IMR-90 (cell line): ENCODE measurements at regions not wholly inside any gene's neighbourhood (a gene's known extent, or its start where the extent isn't known, plus 50 kb on each side); places are given as distances from the start of the nearest gene placed in this dataset.

ENCODE experiments used
- ATAC-seq: fragments of 200-7000 bp; cut with Tn5 transposase; 2 replicates; pipeline ENCODE4 v1.9.1; 2020; ENCODE audit warnings: low read depth, mild to moderate bottlenecking, moderate library complexity
- BruUV-seq: library from RNA; stranded (reverse); fragments of 400-500 nt; replicated peaks from 2 replicates; lab custom pipeline; 2021; lab: Mats Ljungman, UMichigan
- CTCF ChIA-PET: fragments of 300-600 bp; formaldehyde crosslinking; extraction: SDS; loops from one replicate; lab custom pipeline; 2021; ENCODE audit warnings: antibody characterized with exemption; lab: Yijun Ruan, JAX
- POLR2A ChIA-PET: fragments of 300-600 bp; sonication (Branson Sonifier 250); formaldehyde crosslinking; loops from one replicate; lab custom pipeline; 2022; ENCODE audit warnings: antibody characterized with exemption; ENCODE audit not compliant: unreplicated experiment; lab: Charles Lee
- DNase-seq: peaks from one replicate; pipeline ENCODE4 v3.0.0; 2013
- H2AFZ ChIP-seq: replicated peaks from 2 replicates; pipeline ENCODE3; 2013; ENCODE audit warnings: low read length, mild to moderate bottlenecking; ENCODE audit not compliant: poor library complexity
- H2AK5ac ChIP-seq: 2 replicates; pipeline ENCODE4 v1.6.1; 2013; ENCODE audit warnings: low read depth, low read length, inconsistent platforms
- H2AK9ac ChIP-seq: replicated peaks from 2 replicates; pipeline ENCODE3; 2013; ENCODE audit warnings: mild to moderate bottlenecking, low read depth, low read length, moderate library complexity; ENCODE audit not compliant: poor library complexity
- H2BK120ac ChIP-seq: 2 replicates; pipeline ENCODE4 v1.6.1; 2013; ENCODE audit warnings: low read depth, low read length, inconsistent platforms
- H2BK15ac ChIP-seq: 3 replicates; pipeline ENCODE4 v1.6.1; 2013; ENCODE audit warnings: low read depth, low read length, inconsistent platforms
- H2BK20ac ChIP-seq: 2 replicates; pipeline ENCODE4 v1.6.1; 2013; ENCODE audit warnings: low read depth, mild to moderate bottlenecking, inconsistent platforms, low read length, moderate library complexity
- H2BK5ac ChIP-seq: 2 replicates; pipeline ENCODE4 v1.6.1; 2013; ENCODE audit warnings: mild to moderate bottlenecking, low read depth, low read length, inconsistent platforms; ENCODE audit not compliant: poor library complexity, severe bottlenecking
- H3K14ac ChIP-seq: replicated peaks from 2 replicates; pipeline ENCODE4 v1.6.1; 2013; ENCODE audit warnings: low read depth, low read length, inconsistent platforms
- H3K18ac ChIP-seq: 2 replicates; pipeline ENCODE4 v1.6.1; 2013; ENCODE audit warnings: low read depth, low read length, control low read depth
- H3K23ac ChIP-seq: 2 replicates; pipeline ENCODE4 v1.6.1; 2013; ENCODE audit warnings: low read depth, low read length, inconsistent platforms
- H3K27ac ChIP-seq: 2 replicates; pipeline ENCODE4 v1.5.1; 2013; ENCODE audit warnings: mild to moderate bottlenecking, control low read depth, low read length; ENCODE audit not compliant: insufficient read depth
- H3K27me3 ChIP-seq: 2 replicates; pipeline ENCODE4 v1.6.1; 2013; ENCODE audit warnings: low read length; ENCODE audit not compliant: control insufficient read depth, insufficient read depth
- H3K36me3 ChIP-seq: 2 replicates; pipeline ENCODE4 v1.6.1; 2013; ENCODE audit warnings: low read length, mixed read lengths; ENCODE audit not compliant: control insufficient read depth, insufficient read depth
- H3K4ac ChIP-seq: 2 replicates; pipeline ENCODE4 v1.6.1; 2013; ENCODE audit warnings: low read depth, low read length, inconsistent platforms
- H3K4me1 ChIP-seq: 2 replicates; pipeline ENCODE4 v1.6.1; 2013; ENCODE audit warnings: low read length, mixed read lengths; ENCODE audit not compliant: control insufficient read depth, insufficient read depth
- H3K4me2 ChIP-seq: 2 replicates; pipeline ENCODE4 v1.6.1; 2013; ENCODE audit warnings: low read depth, mild to moderate bottlenecking, control low read depth, low read length, moderate library complexity
- H3K4me3 ChIP-seq: 2 replicates; pipeline ENCODE4 v1.5.1; 2013; ENCODE audit warnings: low read depth, mild to moderate bottlenecking, control low read depth, low read length, moderate library complexity; ENCODE audit not compliant: insufficient read depth
- H3K56ac ChIP-seq: 2 replicates; pipeline ENCODE4 v1.6.1; 2013; ENCODE audit warnings: low read length, inconsistent platforms; ENCODE audit not compliant: insufficient read depth; ENCODE audit errors: extremely low read depth
- H3K79me1 ChIP-seq, 2 experiments: 2 replicates each; pipeline ENCODE4 v1.6.1; 2013; ENCODE audit warnings: low read length in 2 of 2, inconsistent platforms in 1 of 2, low read depth in 1 of 2
- H3K9ac ChIP-seq: 2 replicates; pipeline ENCODE4 v1.6.1; 2013; ENCODE audit warnings: low read depth, low read length, control low read depth
- H3K9me1 ChIP-seq: 2 replicates; pipeline ENCODE4 v1.6.1; 2013; ENCODE audit warnings: low read length, inconsistent platforms; ENCODE audit not compliant: insufficient read depth
- H3K9me3 ChIP-seq: 2 replicates; pipeline ENCODE4 v1.6.1; 2013; ENCODE audit warnings: low read length; ENCODE audit not compliant: control insufficient read depth, insufficient read depth
- H4K20me1 ChIP-seq: 2 replicates; pipeline ENCODE4 v1.6.1; 2013; ENCODE audit warnings: low read length, inconsistent platforms; ENCODE audit not compliant: insufficient read depth
- H4K5ac ChIP-seq: 2 replicates; pipeline ENCODE4 v1.6.1; 2013; ENCODE audit warnings: mild to moderate bottlenecking, low read depth, low read length, control low read depth
- H4K8ac ChIP-seq, 2 experiments: 2 replicates each; pipeline ENCODE4 v1.6.1; 2013; ENCODE audit warnings: low read depth in 2 of 2, low read length in 2 of 2, control low read depth in 1 of 2, inconsistent platforms in 1 of 2
- H4K91ac ChIP-seq: 2 replicates; pipeline ENCODE4 v1.6.1; 2013; ENCODE audit warnings: low read depth, low read length, inconsistent platforms; ENCODE audit not compliant: insufficient read depth
- BHLHE40 ChIP-seq: fragments of 150-350 bp; IDR thresholded peaks from 2 replicates; pipeline ENCODE4 v1.6.1; 2016; ENCODE audit warnings: mild to moderate bottlenecking, low read depth, low read length
- CEBPB ChIP-seq: IDR thresholded peaks from 2 replicates; pipeline ENCODE4 v1.6.1; 2012; ENCODE audit warnings: low read depth, low read length, improper control_type of control experiment
- CTCF ChIP-seq: conservative IDR thresholded peaks from 2 replicates; pipeline ENCODE4 v1.5.1; 2012; ENCODE audit warnings: mild to moderate bottlenecking, low read depth, low read length, improper control_type of control experiment
- MAFK ChIP-seq: IDR thresholded peaks from 2 replicates; pipeline ENCODE4 v1.6.1; 2012; ENCODE audit warnings: low read depth, low read length, improper control_type of control experiment
- NFE2L2 ChIP-seq: fragments of 150-350 bp; IDR thresholded peaks from 2 replicates; pipeline ENCODE4 v1.6.1; 2016; ENCODE audit warnings: low read depth, mild to moderate bottlenecking, low read length
- POLR2A ChIP-seq: IDR thresholded peaks from 2 replicates; pipeline ENCODE4 v1.6.1; 2012; ENCODE audit warnings: mild to moderate bottlenecking, low read depth, low read length
- RAD21 ChIP-seq: IDR thresholded peaks from 2 replicates; pipeline ENCODE4 v1.6.1; 2012; ENCODE audit warnings: low read length, improper control_type of control experiment
- RFX5 ChIP-seq: IDR thresholded peaks from 2 replicates; pipeline ENCODE4 v1.8.0; 2012; ENCODE audit warnings: low read depth, mild to moderate bottlenecking, low read length, moderate library complexity
- SMC3 ChIP-seq: fragments of 150-350 bp; IDR thresholded peaks from 2 replicates; pipeline ENCODE4 v1.6.1; 2016; ENCODE audit warnings: low read depth, mild to moderate bottlenecking, antibody characterized with exemption, low read length, moderate library complexity
- dilution Hi-C: fragments of 300-500 bp; cut with HindIII; formaldehyde crosslinking; loops from one replicate; pipeline ENCODE4 v1.14.3; 2018; ENCODE audit warnings: low sequenced_read_pairs; ENCODE audit not compliant: unreplicated experiment
- in situ Hi-C: fragments of 300-500 bp; cut with MboI; formaldehyde crosslinking; loops from 3 replicates; pipeline ENCODE4 v1.14.3; 2019; ENCODE audit warnings: low sequenced_read_pairs, inconsistent platforms, mixed read lengths
- intact Hi-C: fragments of 100-400 bp; cut with micrococcal nuclease; formaldehyde crosslinking; loops from 2 replicates; pipeline ENCODE4 v1.10.0; 2022
- TF ChIP-seq, protein P1 (sequence below): fragments of 150-350 bp; IDR thresholded peaks from 2 replicates; pipeline ENCODE4 v1.6.1; 2016; ENCODE audit warnings: low read depth, mild to moderate bottlenecking, low read length, moderate library complexity, borderline replicate concordance
- TF ChIP-seq, protein P2 (sequence below): fragments of 150-350 bp; IDR thresholded peaks from 2 replicates; pipeline ENCODE4 v1.6.1; 2017; ENCODE audit warnings: mild to moderate bottlenecking, antibody characterized with exemption, low read length, low read depth

DNA sequence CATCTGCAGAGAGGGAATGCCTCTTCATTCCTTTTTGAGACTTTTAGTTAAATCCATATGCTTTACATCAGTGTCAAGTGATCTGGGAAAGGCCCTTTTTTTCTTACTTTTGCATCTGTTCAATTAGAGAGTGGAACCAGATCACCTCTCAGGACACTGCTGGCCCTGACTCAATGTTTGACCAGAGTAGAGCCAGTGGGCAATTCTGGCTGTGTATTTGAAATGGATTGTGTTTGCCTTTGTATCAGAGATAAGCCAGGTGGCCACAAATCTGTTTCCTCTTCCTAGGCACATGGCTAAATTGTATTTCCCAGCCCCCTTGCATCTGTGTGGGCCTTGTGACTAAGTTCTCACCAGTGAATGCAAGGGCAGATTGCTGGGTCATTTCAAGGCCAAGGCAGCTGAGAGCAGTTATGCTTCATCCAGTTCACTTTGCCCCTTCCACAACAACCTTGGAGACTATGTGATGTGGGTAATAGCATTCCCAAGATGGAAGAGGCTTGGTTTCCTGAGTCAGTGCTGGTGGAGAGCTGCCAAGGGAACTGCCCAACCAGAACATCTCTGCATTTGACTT lies 75.6 kb upstream of the CACNA2D3 start:
- CTCF ChIA-PET = no interaction called here

More for the DNA sequence above, 75.6 kb upstream of the CACNA2D3 start:
- Histone ChIP-seq H2BK5ac (no peak overlapping the region), H3K9me3 (peaks cover 3% of the 10 kb centered on the region; the same call in 1 of the 2 replicates), H3K14ac (no peak overlapping the region), H4K5ac (no peak overlapping the region), H3K4me1 (no peaks in the 10 kb centered on the region), H3K4me3 (no peak overlapping the region), H3K9ac (no peak overlapping the region), H3K18ac (no peak overlapping the region), H3K23ac (no peak overlapping the region), H3K36me3 (no peaks in the 10 kb centered on the region), H3K4me2 (no peak overlapping the region), H3K27ac (no peak overlapping the region), H2AK9ac (no peak overlapping the region), H2BK120ac (no peak overlapping the region), H2AFZ (no peak overlapping the region), H2BK15ac (no peak overlapping the region), H4K20me1 (no peaks in the 10 kb centered on the region), H4K91ac (no peak overlapping the region), H3K27me3 (no peaks in the 10 kb centered on the region), H2AK5ac (no peak overlapping the region), H3K56ac (no peak overlapping the region), H3K79me1 (no peaks in the 10 kb centered on the region), H3K4ac (no peak overlapping the region), H4K8ac (no peak overlapping the region), H3K9me1 (no peaks in the 10 kb centered on the region), H2BK20ac (no peak overlapping the region)
- BruUV-seq = no TSS peak
- DNase-seq (no peak), ATAC-seq (no peak)
- no peak for TF ChIP-seq RAD21
- TF ChIP-seq RFX5 = no peak
- no peak for TF ChIP-seq POLR2A
- no peak for TF ChIP-seq MAFK
- TF ChIP-seq SMC3 = no peak
- TF ChIP-seq NFE2L2 = no peak
- no peak for TF ChIP-seq BHLHE40
- no peak for TF ChIP-seq CTCF
- no peak for TF ChIP-seq CEBPB
- TF ChIP-seq, protein P1, sequence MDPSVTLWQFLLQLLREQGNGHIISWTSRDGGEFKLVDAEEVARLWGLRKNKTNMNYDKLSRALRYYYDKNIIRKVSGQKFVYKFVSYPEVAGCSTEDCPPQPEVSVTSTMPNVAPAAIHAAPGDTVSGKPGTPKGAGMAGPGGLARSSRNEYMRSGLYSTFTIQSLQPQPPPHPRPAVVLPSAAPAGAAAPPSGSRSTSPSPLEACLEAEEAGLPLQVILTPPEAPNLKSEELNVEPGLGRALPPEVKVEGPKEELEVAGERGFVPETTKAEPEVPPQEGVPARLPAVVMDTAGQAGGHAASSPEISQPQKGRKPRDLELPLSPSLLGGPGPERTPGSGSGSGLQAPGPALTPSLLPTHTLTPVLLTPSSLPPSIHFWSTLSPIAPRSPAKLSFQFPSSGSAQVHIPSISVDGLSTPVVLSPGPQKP = no peak
- TF ChIP-seq, protein P2, sequence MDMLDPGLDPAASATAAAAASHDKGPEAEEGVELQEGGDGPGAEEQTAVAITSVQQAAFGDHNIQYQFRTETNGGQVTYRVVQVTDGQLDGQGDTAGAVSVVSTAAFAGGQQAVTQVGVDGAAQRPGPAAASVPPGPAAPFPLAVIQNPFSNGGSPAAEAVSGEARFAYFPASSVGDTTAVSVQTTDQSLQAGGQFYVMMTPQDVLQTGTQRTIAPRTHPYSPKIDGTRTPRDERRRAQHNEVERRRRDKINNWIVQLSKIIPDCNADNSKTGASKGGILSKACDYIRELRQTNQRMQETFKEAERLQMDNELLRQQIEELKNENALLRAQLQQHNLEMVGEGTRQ = no peak
- intact Hi-C loops = no loop called here
- in situ Hi-C loops = no loop called here
- dilution Hi-C loops = no loop called here
- POLR2A ChIA-PET = no interaction called here
